OCI-LY1 (cell line): ENCODE measurements at regions not wholly inside any gene's neighbourhood (a gene's known extent, or its start where the extent isn't known, plus 50 kb on each side); places are given as distances from the start of the nearest gene placed in this dataset.

ENCODE experiments used
- H2AFZ ChIP-seq: fragments of 200-600 bp; sonication (generic), shearing (Covaris generic); 2 replicates; pipeline ENCODE4 v1.6.0; 2014; ENCODE audit warnings: antibody characterized with exemption, mild to moderate bottlenecking, low read length
- H3F3A ChIP-seq: fragments of 200-600 bp; sonication (generic), shearing (Covaris generic); 2 replicates; pipeline ENCODE4 v1.6.0; 2014; ENCODE audit warnings: mild to moderate bottlenecking, antibody characterized with exemption, low read length, moderate library complexity; ENCODE audit not compliant: insufficient read depth
- H3K27ac ChIP-seq: fragments of 200-600 bp; sonication (generic); 2 replicates; pipeline ENCODE4 v1.5.1; 2014; ENCODE audit warnings: low read length, mixed run types, mild to moderate bottlenecking, low read depth; ENCODE audit not compliant: poor library complexity, severe bottlenecking
- H3K27me3 ChIP-seq: fragments of 200-600 bp; sonication (generic); 2 replicates; pipeline ENCODE4 v1.6.0; 2014; ENCODE audit warnings: antibody characterized with exemption, mild to moderate bottlenecking, low read length, moderate library complexity; ENCODE audit not compliant: insufficient read depth
- H3K36me3 ChIP-seq: fragments of 200-600 bp; sonication (generic); 2 replicates; pipeline ENCODE4 v1.6.1; 2014; ENCODE audit warnings: mild to moderate bottlenecking, antibody characterized with exemption, low read length, moderate library complexity, mixed read lengths; ENCODE audit not compliant: insufficient read depth
- H3K4me1 ChIP-seq: fragments of 200-600 bp; sonication (generic); 2 replicates; pipeline ENCODE4 v1.5.1; 2014; ENCODE audit warnings: mild to moderate bottlenecking, low read length, moderate library complexity; ENCODE audit not compliant: insufficient read depth, severe bottlenecking
- H3K4me2 ChIP-seq: fragments of 200-600 bp; sonication (generic), shearing (Covaris generic); 2 replicates; pipeline ENCODE4 v1.6.1; 2014; ENCODE audit warnings: low read length
- H3K4me3 ChIP-seq: fragments of 200-600 bp; sonication (generic); 2 replicates; pipeline ENCODE4 v1.5.1; 2014; ENCODE audit warnings: low read length, low read depth, mild to moderate bottlenecking, mixed read lengths; ENCODE audit not compliant: poor library complexity, severe bottlenecking
- H3K79me2 ChIP-seq: fragments of 200-600 bp; shearing (Covaris generic); 2 replicates; pipeline ENCODE4 v1.6.1; 2016; ENCODE audit warnings: mixed run types, low read length, mixed read lengths; ENCODE audit not compliant: insufficient read depth
- H3K9ac ChIP-seq: fragments of 200-600 bp; sonication (generic), shearing (Covaris generic); 2 replicates; pipeline ENCODE4 v1.6.1; 2014; ENCODE audit warnings: mild to moderate bottlenecking, low read length, mixed read lengths
- H3K9me2 ChIP-seq: fragments of 200-600 bp; sonication (generic), shearing (Covaris generic); 2 replicates; pipeline ENCODE4 v1.6.1; 2014; ENCODE audit warnings: low read depth, mild to moderate bottlenecking, low read length, mixed read lengths
- H3K9me3 ChIP-seq: fragments of 200-600 bp; shearing (Covaris generic); 2 replicates; pipeline ENCODE4 v1.6.1; 2014; ENCODE audit warnings: low read length, mixed read lengths
- H4K20me1 ChIP-seq: fragments of 200-600 bp; sonication (generic), shearing (Covaris generic); 2 replicates; pipeline ENCODE4 v1.6.0; 2016; ENCODE audit warnings: mild to moderate bottlenecking, low read length; ENCODE audit not compliant: insufficient read depth
- CTCF ChIP-seq: fragments of 200-600 bp; sonication (generic), shearing (Covaris generic); IDR thresholded peaks from 2 replicates; pipeline ENCODE4 v1.5.1; 2017; ENCODE audit warnings: mild to moderate bottlenecking, antibody characterized with exemption, low read length, moderate library complexity, mixed read lengths
- EZH2 ChIP-seq: fragments of 200-600 bp; sonication (generic), shearing (Covaris generic); IDR thresholded peaks from 2 replicates; pipeline ENCODE4 v1.8.0; 2017; ENCODE audit warnings: borderline replicate concordance, mixed run types, mild to moderate bottlenecking, antibody characterized with exemption, low read length, moderate library complexity, mixed read lengths

DNA sequence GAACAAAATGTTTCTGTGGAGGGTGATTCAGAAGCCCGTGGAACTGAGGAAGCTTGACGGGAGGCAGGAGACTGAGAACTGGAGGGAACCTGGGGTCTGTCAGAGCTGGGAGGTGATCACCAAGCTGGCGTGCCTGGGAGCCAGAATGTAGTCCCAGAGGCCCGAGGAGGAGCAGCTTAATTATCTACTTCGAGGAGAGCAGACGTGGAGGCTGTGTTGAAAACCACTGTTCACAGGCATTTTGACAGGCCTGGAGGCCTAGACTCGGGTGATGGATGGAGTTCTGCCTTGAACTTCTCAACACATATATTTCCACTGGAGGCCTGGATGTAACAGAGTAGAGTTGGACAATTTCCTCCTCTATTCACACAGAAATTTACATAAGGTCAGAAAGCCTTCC is 177.7 kb upstream of the SALL1 start:
- no peak for TF ChIP-seq CTCF
- H2AFZ ChIP-seq: no peak overlapping the region
- no peaks in the 10 kb centered on the region for H3K36me3 ChIP-seq

GRCh38 chr16:51327001-51327400 is 175.9 kb upstream of the SALL1 start:
- Histone ChIP-seq H3F3A (no peaks in the 10 kb centered on the region), H3K4me1 (no peaks in the 10 kb centered on the region), H2AFZ (no peak overlapping the region), H3K9me3 (no peaks in the 10 kb centered on the region), H3K9ac (no peak overlapping the region), H3K9me2 (no peaks in the 10 kb centered on the region), H3K4me2 (no peak overlapping the region), H4K20me1 (no peaks in the 10 kb centered on the region), H3K27me3 (no peaks in the 10 kb centered on the region), H3K4me3 (no peak overlapping the region), H3K79me2 (no peaks in the 10 kb centered on the region), H3K36me3 (no peaks in the 10 kb centered on the region), H3K27ac (no peak overlapping the region)
- TF ChIP-seq EZH2 (no peak), CTCF (no peak)

More for the DNA sequence above, 177.7 kb upstream of the SALL1 start:
- Histone ChIP-seq H3K9me2 (no peaks in the 10 kb centered on the region), H3K27me3 (no peaks in the 10 kb centered on the region), H3K4me3 (no peak overlapping the region), H3K4me1 (no peaks in the 10 kb centered on the region), H3K9me3 (no peaks in the 10 kb centered on the region), H3K9ac (no peak overlapping the region), H3K27ac (no peak overlapping the region), H4K20me1 (no peaks in the 10 kb centered on the region), H3K4me2 (no peak overlapping the region), H3F3A (no peaks in the 10 kb centered on the region), H3K79me2 (no peaks in the 10 kb centered on the region)

DNA sequence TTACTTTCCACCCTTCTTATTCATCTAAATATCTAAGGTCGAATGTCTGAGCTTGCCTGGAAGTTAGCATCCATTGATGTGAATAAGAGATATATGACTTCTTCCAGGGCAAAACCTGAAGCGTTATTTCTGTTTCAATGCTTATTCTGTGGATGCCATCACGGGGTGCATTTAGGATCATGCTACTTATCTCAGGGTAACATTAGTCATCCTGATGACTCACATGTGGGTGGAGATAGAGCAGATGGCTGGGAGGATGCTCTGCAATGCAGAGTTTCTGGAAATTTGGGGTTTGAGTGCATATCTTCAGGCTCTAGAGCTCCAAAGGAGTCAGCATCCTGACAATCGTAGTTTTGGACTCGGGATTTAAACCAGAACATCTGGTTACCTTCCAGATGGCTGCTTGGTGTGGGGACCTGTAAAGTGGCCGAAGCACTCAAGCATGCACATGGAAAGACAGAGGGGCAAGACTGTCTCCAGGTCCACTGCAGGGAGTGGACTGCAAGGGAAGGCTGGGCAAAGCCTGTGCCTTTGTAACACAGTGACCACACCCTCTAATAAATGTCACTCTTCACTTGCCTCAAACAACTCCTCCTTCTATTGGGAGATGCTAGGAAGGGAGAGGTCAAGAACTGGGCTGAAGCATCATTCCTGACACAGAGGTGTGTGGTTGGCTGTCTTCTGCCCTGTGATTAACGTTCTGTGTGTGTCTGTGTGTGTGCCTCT is 175.2 kb upstream of the SALL1 start:
- Histone ChIP-seq H3K27ac (no peak overlapping the region), H3K36me3 (no peaks in the 10 kb centered on the region), H3K4me1 (no peaks in the 10 kb centered on the region), H3K4me3 (no peak overlapping the region), H3K27me3 (no peaks in the 10 kb centered on the region), H2AFZ (no peak overlapping the region), H3F3A (no peaks in the 10 kb centered on the region), H3K9me2 (no peaks in the 10 kb centered on the region), H3K79me2 (no peaks in the 10 kb centered on the region), H4K20me1 (no peaks in the 10 kb centered on the region), H3K9ac (no peak overlapping the region), H3K9me3 (no peaks in the 10 kb centered on the region), H3K4me2 (no peak overlapping the region)
- no peak for TF ChIP-seq CTCF
- no peak for TF ChIP-seq EZH2
